D721Med (cell line): ENCODE measurements at regions not wholly inside any gene's neighbourhood (a gene's known extent, or its start where the extent isn't known, plus 50 kb on each side); places are given as distances from the start of the nearest gene placed in this dataset.

Experiments
- DNase-seq: peaks from one replicate; pipeline ENCODE4 v3.0.0; 2011; ENCODE audit warnings: low spot score; ENCODE audit not compliant: insufficient read length
- FAIRE-seq: peaks from 2 replicates; lab custom pipeline; 2011; peaks lifted over from hg19 to GRCh38; lab: Jason Lieb, UNC
- CTCF ChIP-seq: IDR thresholded peaks from 2 replicates; pipeline ENCODE4 v1.5.1; 2012; ENCODE audit warnings: mild to moderate bottlenecking, control low read depth; ENCODE audit not compliant: insufficient read depth; ENCODE audit errors: missing control alignments

GRCh38 chr11:129719037-129719436, 96.6 kb upstream of the TMEM45B start:
- DNase-seq = no peak
- FAIRE-seq = no peak
- TF ChIP-seq CTCF = no peak

GRCh38 chr11:129720156-129720555, 95.5 kb upstream of the TMEM45B start:
- FAIRE-seq = no peak
- TF ChIP-seq CTCF = no peak
- DNase-seq = no peak

GRCh38 chr11:129720994-129721393, 94.7 kb upstream of the TMEM45B start:
- FAIRE-seq (no peak), DNase-seq (no peak)
- TF ChIP-seq CTCF = no peak

- no peak for TF ChIP-seq CTCF
- DNase-seq = no peak
- FAIRE-seq = no peak
Observed at GRCh38 chr11:129721685-129722084, 94.0 kb upstream of the TMEM45B start.

- no peak for TF ChIP-seq CTCF
- no peak for FAIRE-seq
- no peak for DNase-seq
Observed at GRCh38 chr11:129722529-129722928, 93.1 kb upstream of the TMEM45B start.

GRCh38 chr11:129723146-129723760, 92.4 kb upstream of the TMEM45B start:
- DNase-seq = no peak
- FAIRE-seq = no peak
- TF ChIP-seq CTCF = no peak

GRCh38 chr11:129723761-129724162, 91.9 kb upstream of the TMEM45B start:
- DNase-seq (no peak), FAIRE-seq (no peak)
- TF ChIP-seq CTCF = no peak
